Immature natural killer cell (primary cell): ENCODE measurements at regions not wholly inside any gene's neighbourhood (a gene's known extent, or its start where the extent isn't known, plus 50 kb on each side); places are given as distances from the start of the nearest gene placed in this dataset.
"Not testable (repeated sequence)": the region's sequence is repeated elsewhere in the genome, so short reads cannot be mapped to it uniquely, and the experiment has no call there.

Experiments used
- DNase-seq, 3 donors: peaks; one replicate each; pipeline ENCODE4 v3.0.0; 2022; ENCODE audit warnings: mixed read lengths in 1 of 3
- H3K27ac Mint-ChIP-seq, 6 donors: one replicate each; pipeline ENCODE4 v1.8.0; 2020; ENCODE audit warnings: mixed read lengths in 6 of 6, mild to moderate bottlenecking in 5 of 6, inconsistent platforms in 4 of 6, moderate library complexity in 3 of 6
- H3K27me3 Mint-ChIP-seq, 3 donors: one replicate each; pipeline ENCODE4 v1.8.0; 2020 to 2021; ENCODE audit warnings: low read depth in 3 of 3, mild to moderate bottlenecking in 3 of 3, mixed read lengths in 3 of 3, moderate library complexity in 3 of 3, inconsistent platforms in 1 of 3
- H3K36me3 Mint-ChIP-seq, 3 donors: one replicate each; pipeline ENCODE4 v1.8.0; 2020; ENCODE audit warnings: mixed read lengths in 3 of 3, inconsistent platforms in 2 of 3, mild to moderate bottlenecking in 2 of 3
- H3K4me1 Mint-ChIP-seq, 2 donors: one replicate each; pipeline ENCODE4 v1.8.0; 2020; ENCODE audit warnings: inconsistent platforms in 2 of 2, mild to moderate bottlenecking in 2 of 2, mixed read lengths in 2 of 2, moderate library complexity in 1 of 2
- H3K4me3 Mint-ChIP-seq, 5 donors: one replicate each; pipeline ENCODE4 v1.8.0; 2020; ENCODE audit warnings: mild to moderate bottlenecking in 5 of 5, mixed read lengths in 5 of 5, inconsistent platforms in 3 of 5, moderate library complexity in 3 of 5
- H3K9me3 Mint-ChIP-seq, 6 donors: one replicate each; pipeline ENCODE4 v1.8.0; 2020; ENCODE audit warnings: mild to moderate bottlenecking in 6 of 6, mixed read lengths in 6 of 6, inconsistent platforms in 4 of 6, moderate library complexity in 3 of 6

DNA sequence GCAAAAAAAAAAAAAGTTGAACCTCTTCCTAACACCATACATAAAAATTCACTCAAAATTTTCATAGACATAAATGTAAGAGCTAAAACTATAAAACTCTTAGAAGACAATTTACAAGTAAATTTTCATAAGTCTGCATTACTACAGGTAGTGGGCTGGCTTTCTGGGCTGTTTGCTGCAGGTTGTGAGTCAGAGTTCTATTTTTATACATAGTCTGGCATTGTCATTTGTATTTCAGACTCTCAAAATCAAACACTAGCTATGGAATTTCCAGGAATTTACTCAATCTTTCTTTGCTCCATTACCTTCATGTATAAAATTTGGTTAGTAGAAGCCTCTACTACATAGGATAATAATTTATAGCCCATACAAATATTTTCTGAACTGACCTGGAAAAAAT, 227.2 kb downstream of the COX18 start:
- H3K27me3 Mint-ChIP-seq, result peaks cover 0 to 2% (median 0%) of the 10 kb centered on the region in 3 donors

DNA sequence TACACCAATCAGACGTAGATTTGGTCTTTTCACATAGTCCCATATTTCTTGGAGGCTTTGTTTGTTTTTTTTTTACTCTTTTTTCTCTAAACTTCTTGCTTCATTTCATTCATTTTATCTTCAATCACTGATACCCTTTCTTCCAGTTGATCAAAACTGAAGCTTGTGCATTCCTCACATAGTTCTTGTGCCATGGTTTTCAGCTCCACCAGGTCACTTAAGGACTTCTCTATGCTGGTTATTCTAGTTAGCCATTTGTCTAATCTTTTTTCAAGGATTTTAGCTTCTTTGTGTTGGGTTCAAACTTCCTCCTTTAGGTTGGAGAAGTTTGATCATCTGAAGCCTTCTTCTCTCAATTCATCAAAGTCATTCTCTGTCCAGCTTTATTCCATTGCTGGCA, 229.3 kb downstream of the COX18 start:
- not testable (repeated sequence) for H3K4me1 Mint-ChIP-seq

More for the DNA sequence above, 227.2 kb downstream of the COX18 start:
- Mint-ChIP-seq H3K9me3 (peaks cover 0 to 13% (median 7%) of the 10 kb centered on the region in 6 donors), H3K4me3 (no peak overlapping the region), H3K27ac (no peak overlapping the region), H3K36me3 (peaks cover 0 to 5% (median 0%) of the 10 kb centered on the region in 3 donors), H3K4me1 (no peaks in the 10 kb centered on the region)
- no peak for DNase-seq

DNA sequence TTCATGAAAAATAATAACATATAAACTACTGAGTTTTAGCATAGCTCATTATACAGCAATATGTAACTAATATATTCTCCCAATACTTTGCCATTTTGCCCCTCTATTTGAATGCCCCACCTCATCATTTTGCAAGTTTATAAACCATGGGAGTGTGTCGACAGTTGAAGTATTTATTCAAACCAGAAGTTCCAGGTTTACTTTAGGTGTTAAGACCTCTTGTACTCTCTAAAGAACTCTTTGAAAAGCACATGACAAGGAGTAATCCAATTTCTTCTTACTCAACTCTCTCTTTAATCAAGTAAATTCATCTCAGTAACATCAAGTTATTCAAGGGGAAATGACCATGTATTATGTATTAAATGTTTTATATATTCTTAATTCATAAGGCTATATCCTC, 240.7 kb downstream of the COX18 start:
- Mint-ChIP-seq H3K4me1 (no peaks in the 10 kb centered on the region), H3K4me3 (no peak overlapping the region), H3K36me3 (no peaks in the 10 kb centered on the region), H3K27me3 (peaks cover 0 to 3% (median 2%) of the 10 kb centered on the region in 3 donors), H3K27ac (no peak overlapping the region), H3K9me3 (peaks cover 6 to 25% (median 12%) of the 10 kb centered on the region in 6 donors)
- DNase-seq, result no peak

More for the DNA sequence above, 229.3 kb downstream of the COX18 start:
- not testable (repeated sequence) for H3K4me3 Mint-ChIP-seq, H3K27me3 Mint-ChIP-seq, DNase-seq, H3K36me3 Mint-ChIP-seq, H3K27ac Mint-ChIP-seq
- H3K9me3 Mint-ChIP-seq, result peaks cover 0 to 16% (median 4%) of the 10 kb centered on the region in 6 donors

GRCh38 chr4:72827968-72828367, 241.5 kb downstream of the COX18 start:
- no peaks in the 10 kb centered on the region for H3K4me1 Mint-ChIP-seq
- H3K36me3 Mint-ChIP-seq, result no peaks in the 10 kb centered on the region
- no peak overlapping the region for H3K4me3 Mint-ChIP-seq
- no peak for DNase-seq
- H3K9me3 Mint-ChIP-seq, result peaks cover 9 to 25% (median 11%) of the 10 kb centered on the region in 6 donors
- H3K27ac Mint-ChIP-seq, result no peak overlapping the region
- peaks cover 0 to 3% (median 2%) of the 10 kb centered on the region in 3 donors for H3K27me3 Mint-ChIP-seq

- H3K9me3 Mint-ChIP-seq, result peaks cover 0 to 7% (median 4%) of the 10 kb centered on the region in 6 donors
These were observed 249.4 kb downstream of the COX18 start for GRCh38 chr4:72820107-72820506.

DNA sequence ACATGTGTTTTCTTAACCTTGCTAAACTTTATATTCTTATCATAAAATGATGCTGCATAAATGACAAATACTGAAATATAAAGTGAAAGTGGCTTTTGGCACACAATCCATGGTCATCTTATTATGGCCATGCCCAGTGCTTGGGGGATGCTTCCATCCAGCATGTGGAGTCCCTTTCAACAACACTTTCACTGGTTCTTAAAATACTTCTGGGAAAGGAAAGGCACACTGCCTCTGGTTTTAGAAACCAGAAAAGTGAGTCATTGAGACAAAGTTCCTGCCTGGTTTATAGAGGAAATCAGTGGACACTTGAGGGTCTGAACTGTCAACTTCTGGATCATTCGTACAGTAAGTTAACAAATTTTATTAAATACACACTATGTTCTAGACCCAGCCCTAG, 248.0 kb upstream of the ADAMTS3 start:
- Mint-ChIP-seq H3K36me3 (no peaks in the 10 kb centered on the region), H3K27ac (no peak overlapping the region), H3K4me3 (no peak overlapping the region), H3K27me3 (peaks cover 0 to under 1% (median 0%) of the 10 kb centered on the region in 3 donors), H3K4me1 (no peaks in the 10 kb centered on the region), H3K9me3 (peaks cover 0 to 8% (median 0%) of the 10 kb centered on the region in 6 donors)
- DNase-seq, result no peak

More at GRCh38 chr4:72820107-72820506, 249.4 kb downstream of the COX18 start:
- Mint-ChIP-seq H3K4me1 (no peaks in the 10 kb centered on the region), H3K27ac (no peak overlapping the region), H3K36me3 (no peaks in the 10 kb centered on the region), H3K27me3 (peaks cover 0 to 3% (median 0%) of the 10 kb centered on the region in 3 donors), H3K4me3 (no peak overlapping the region)
- DNase-seq, result no peak

DNA sequence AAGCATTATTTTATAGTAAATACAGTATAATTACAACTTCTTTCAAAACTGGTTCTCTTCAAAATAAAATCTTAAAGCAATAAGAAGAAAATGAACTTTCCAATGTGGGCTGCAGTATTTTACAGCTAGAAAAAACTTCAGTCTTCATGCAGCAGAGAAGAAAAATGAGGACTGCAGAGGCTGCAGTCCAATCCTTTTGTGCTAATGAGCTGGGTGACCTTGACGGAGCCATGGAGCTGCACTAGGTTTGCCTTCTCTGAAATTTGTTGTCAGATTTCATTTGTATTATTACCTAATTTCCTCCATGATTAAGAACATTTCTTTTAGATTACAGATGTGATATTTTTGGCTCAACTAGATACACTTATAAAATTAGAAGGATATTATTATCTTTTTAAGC, 245.2 kb upstream of the ADAMTS3 start:
- H3K27me3 Mint-ChIP-seq, result peaks cover 0 to 2% (median 0%) of the 10 kb centered on the region in 3 donors
- no peak overlapping the region for H3K27ac Mint-ChIP-seq
- no peaks in the 10 kb centered on the region for H3K36me3 Mint-ChIP-seq
- H3K4me1 Mint-ChIP-seq, result no peaks in the 10 kb centered on the region
- H3K9me3 Mint-ChIP-seq, result peaks cover 0 to 8% (median 2%) of the 10 kb centered on the region in 6 donors
- DNase-seq, result no peak
- no peak overlapping the region for H3K4me3 Mint-ChIP-seq

- H3K4me3 Mint-ChIP-seq, result no peak overlapping the region
- peaks cover 0 to 4% (median 0%) of the 10 kb centered on the region in 3 donors for H3K27me3 Mint-ChIP-seq
- no peaks in the 10 kb centered on the region for H3K4me1 Mint-ChIP-seq
- H3K36me3 Mint-ChIP-seq, result no peaks in the 10 kb centered on the region
- no peak for DNase-seq
- peaks cover 0 to 12% (median 6%) of the 10 kb centered on the region in 6 donors for H3K9me3 Mint-ChIP-seq
- H3K27ac Mint-ChIP-seq, result no peak overlapping the region
These were observed 240.2 kb upstream of the ADAMTS3 start for GRCh38 chr4:72809208-72809607.

DNA sequence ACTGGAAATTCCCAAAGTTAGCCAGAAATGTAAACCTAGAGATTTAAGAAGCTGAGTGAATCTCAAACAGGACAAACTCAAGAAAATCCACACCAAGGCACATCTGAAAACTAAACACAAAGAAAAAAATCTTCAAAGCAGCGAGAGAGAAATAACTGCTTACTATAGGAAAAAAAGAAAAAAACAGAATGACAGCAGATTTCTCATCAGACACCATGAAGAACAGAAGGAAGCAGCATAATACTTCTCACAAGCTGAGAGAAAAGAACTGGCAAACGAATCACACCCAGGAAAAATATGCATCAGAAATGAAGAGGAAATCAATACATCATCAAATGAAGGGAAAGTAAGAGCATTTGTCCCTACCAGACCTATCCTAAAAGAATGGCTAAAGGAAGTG, 236.3 kb upstream of the ADAMTS3 start:
- no peak overlapping the region for H3K4me3 Mint-ChIP-seq
- H3K27me3 Mint-ChIP-seq, result peaks cover 0 to 2% (median 0%) of the 10 kb centered on the region in 3 donors

DNA sequence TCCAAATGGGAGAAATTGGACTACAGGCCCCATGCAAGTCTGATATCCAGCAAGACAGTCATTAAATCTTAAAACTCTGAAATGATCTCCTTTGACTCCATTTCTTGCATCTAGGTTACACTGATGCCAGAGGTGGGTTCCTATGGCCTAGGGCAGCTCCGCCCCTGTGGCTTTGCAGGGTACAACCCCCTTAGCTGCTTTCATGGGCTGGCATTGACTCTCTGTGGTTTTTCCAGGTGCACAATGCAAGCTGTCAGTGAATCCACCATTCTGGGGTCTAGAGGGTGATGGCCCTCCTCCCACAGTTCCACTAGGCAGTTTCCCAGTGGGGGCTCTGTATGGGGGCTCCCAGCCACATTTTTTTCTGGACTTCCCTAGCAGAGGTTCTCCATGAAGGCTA, 228.5 kb upstream of the ADAMTS3 start:
- peaks cover 0 to 5% (median 0%) of the 10 kb centered on the region in 3 donors for H3K27me3 Mint-ChIP-seq
- H3K36me3 Mint-ChIP-seq, result peaks cover 0 to 2% (median 0%) of the 10 kb centered on the region in 3 donors
- H3K4me1 Mint-ChIP-seq, result no peaks in the 10 kb centered on the region
- no peak overlapping the region for H3K27ac Mint-ChIP-seq
- no peak for DNase-seq
- H3K4me3 Mint-ChIP-seq, result no peak overlapping the region
- H3K9me3 Mint-ChIP-seq, result peaks cover 7 to 22% (median 8%) of the 10 kb centered on the region in 6 donors

More for the DNA sequence above, 236.3 kb upstream of the ADAMTS3 start:
- Mint-ChIP-seq H3K36me3 (no peaks in the 10 kb centered on the region), H3K4me1 (no peaks in the 10 kb centered on the region), H3K27ac (no peak overlapping the region), H3K9me3 (peaks cover 2 to 15% (median 7%) of the 10 kb centered on the region in 6 donors)
- DNase-seq, result no peak

DNA sequence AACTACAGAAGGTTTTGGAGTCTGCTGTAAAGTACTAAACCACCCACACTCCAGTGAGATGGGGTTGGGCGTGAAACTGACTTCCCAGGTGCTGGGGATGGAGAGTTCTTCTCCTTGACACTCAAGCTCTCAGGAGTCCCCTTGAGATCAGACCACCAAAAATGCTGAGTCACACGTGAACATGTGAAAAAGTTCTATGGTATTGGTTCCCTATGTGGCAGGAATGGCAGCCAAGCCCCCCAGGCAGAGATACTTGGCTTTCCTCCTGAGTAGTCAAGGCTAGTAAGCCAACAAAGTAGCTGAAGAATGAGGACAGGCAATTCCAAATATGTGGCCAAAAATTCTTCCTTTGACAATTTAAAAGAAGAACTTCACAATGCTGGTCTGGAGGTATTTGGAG, 222.0 kb upstream of the ADAMTS3 start:
- H3K4me1 Mint-ChIP-seq, result no peaks in the 10 kb centered on the region
- peaks cover 0 to 5% (median 4%) of the 10 kb centered on the region in 3 donors for H3K27me3 Mint-ChIP-seq
- H3K4me3 Mint-ChIP-seq, result no peak overlapping the region

GRCh38 chr4:72786401-72786990, 217.5 kb upstream of the ADAMTS3 start:
- Mint-ChIP-seq H3K4me3 (no peak overlapping the region), H3K27me3 (peaks cover 0 to 5% (median 2%) of the 10 kb centered on the region in 3 donors), H3K36me3 (no peaks in the 10 kb centered on the region), H3K9me3 (peaks cover 0 to 8% (median 1%) of the 10 kb centered on the region in 6 donors), H3K4me1 (no peaks in the 10 kb centered on the region), H3K27ac (no peak overlapping the region)
- no peak for DNase-seq

More for the DNA sequence above, 222.0 kb upstream of the ADAMTS3 start:
- H3K27ac Mint-ChIP-seq, result no peak overlapping the region
- H3K36me3 Mint-ChIP-seq, result no peaks in the 10 kb centered on the region
- no peak for DNase-seq
- H3K9me3 Mint-ChIP-seq, result peaks cover 1 to 14% (median 6%) of the 10 kb centered on the region in 6 donors

- Mint-ChIP-seq H3K9me3 (peaks cover 0 to 5% (median 0%) of the 10 kb centered on the region in 6 donors), H3K27me3 (no peaks in the 10 kb centered on the region), H3K36me3 (no peaks in the 10 kb centered on the region), H3K4me1 (no peaks in the 10 kb centered on the region), H3K27ac (no peak overlapping the region), H3K4me3 (no peak overlapping the region)
- DNase-seq, result no peak
These were observed 210.2 kb upstream of the ADAMTS3 start for GRCh38 chr4:72779241-72779640.

GRCh38 chr4:72777436-72777835, 208.4 kb upstream of the ADAMTS3 start:
- Mint-ChIP-seq H3K27me3 (no peaks in the 10 kb centered on the region), H3K4me3 (no peak overlapping the region), H3K9me3 (peaks cover 0 to 5% (median 0%) of the 10 kb centered on the region in 6 donors), H3K36me3 (no peaks in the 10 kb centered on the region), H3K27ac (no peak overlapping the region), H3K4me1 (no peaks in the 10 kb centered on the region)
- no peak for DNase-seq

DNA sequence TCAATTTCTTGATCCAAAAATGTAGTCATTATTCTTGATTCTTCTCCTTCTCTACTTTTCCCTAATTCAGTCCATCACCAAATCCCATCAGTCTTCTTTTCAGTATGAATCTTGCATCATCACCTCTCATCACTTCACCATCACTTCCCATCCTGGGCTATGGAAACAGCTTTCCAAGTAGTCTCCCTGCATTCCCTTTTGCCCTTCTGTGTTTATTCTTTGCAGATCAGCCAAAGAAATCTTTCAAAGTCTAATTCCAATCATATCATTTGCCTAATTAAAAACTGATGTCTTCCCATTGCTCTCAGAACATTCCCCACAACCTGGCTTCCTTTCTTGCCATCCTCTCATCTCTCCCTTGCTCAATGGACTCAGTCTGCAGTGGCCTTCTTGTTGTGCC, 201.7 kb upstream of the ADAMTS3 start:
- H3K27ac Mint-ChIP-seq, result no peak overlapping the region
- no peaks in the 10 kb centered on the region for H3K4me1 Mint-ChIP-seq
- no peaks in the 10 kb centered on the region for H3K36me3 Mint-ChIP-seq

More for the DNA sequence above, 201.7 kb upstream of the ADAMTS3 start:
- Mint-ChIP-seq H3K27me3 (no peaks in the 10 kb centered on the region), H3K9me3 (peaks cover 0 to 2% (median 0%) of the 10 kb centered on the region in 6 donors), H3K4me3 (no peak overlapping the region)
- no peak for DNase-seq
